Ovary (tissue), 7 donors: ENCODE measurements at regions not wholly inside any gene's neighbourhood (a gene's known extent, or its start where the extent isn't known, plus 50 kb on each side); places are given as distances from the start of the nearest gene placed in this dataset.
"Not testable (repeated sequence)": the region's sequence is repeated elsewhere in the genome, so short reads cannot be mapped to it uniquely, and the experiment has no call there.

Source experiments
- DNase-seq, 5 donors: peaks; one replicate each; pipeline ENCODE4 v3.0.0-alpha.2; 2019 to 2020
- H3K27ac ChIP-seq, 2 donors: fragments of 200-600 bp; one replicate each; pipeline versions ENCODE4 v1.5.1 to v1.8.0; 2019 to 2022
- H3K27me3 ChIP-seq: fragments of 200-600 bp; one replicate; pipeline ENCODE4 v1.8.0; 2022
- H3K36me3 ChIP-seq: fragments of 200-600 bp; sonication (generic); one replicate; pipeline ENCODE4 v1.5.1; 2019
- H3K4me1 ChIP-seq: one replicate; pipeline ENCODE4 v1.8.1; 2013; ENCODE audit warnings: mild to moderate bottlenecking, moderate library complexity; ENCODE audit not compliant: insufficient read depth
- H3K4me3 ChIP-seq: fragments of 200-600 bp; sonication (generic); one replicate; pipeline ENCODE4 v1.5.1; 2017
- H3K9me3 ChIP-seq, 2 donors: fragments of 200-600 bp in 1 of 2; sonication (generic) in 1 of 2; one replicate each; pipeline versions ENCODE4 v1.5.1 to v1.8.1; 2013 to 2019; ENCODE audit warnings: mild to moderate bottlenecking in 1 of 2, moderate library complexity in 1 of 2
- CTCF ChIP-seq, 3 donors: fragments of 450-650 bp in 2 of 3; fragments of 200-600 bp in 1 of 3; IDR thresholded peaks; one replicate each; pipeline versions ENCODE4 v1.5.1 to v1.8.0; 2016 to 2022; ENCODE audit warnings: antibody characterized with exemption in 3 of 3, mild to moderate bottlenecking in 1 of 3
- EP300 ChIP-seq: sonication (generic); formaldehyde crosslinking; IDR thresholded peaks from one replicate; pipeline ENCODE4 v1.6.1; 2017; ENCODE audit warnings: antibody characterized with exemption
- POLR2A ChIP-seq: fragments of 450-650 bp; IDR thresholded peaks from one replicate; pipeline ENCODE4 v1.6.1; 2017; ENCODE audit warnings: antibody characterized with exemption, mild to moderate bottlenecking, moderate library complexity
- WGBS, 3 donors: extraction: QIAGEN DNeasy Blood & Tissue Kit in 1 of 3; methylation state at CpG; one replicate each; pipeline versions ENCODE4 v1.1.5 to v1.1.7; 2013 to 2017; 5-methylcytosine and 5-hydroxymethylcytosine counted together
- intact Hi-C, 4 donors: fragments of 100-400 bp; cut with DNase I; formaldehyde crosslinking; loops; one replicate each; pipeline versions ENCODE4 v1.11.0 to v1.15.1; 2022 to 2023
- donor health status: DM: no; HTN: no; CAD: no; lungs with moderate emphysema.
- donor health status: DM: no; HTN: no; CAD: no.
- donor health status: Bipolar disorder and iron deficiency.
- donor health status: DM: no; HTN: no; CAD: no.
- donor health status: DM: yes; HTN: yes; CAD: no.

GRCh38 chr14:106010783-106011182, 484.4 kb downstream of the TMEM121 start:
- intact Hi-C loops = no loop called here
- DNase-seq = no peak
- no peaks in the 10 kb centered on the region for H3K9me3 ChIP-seq
- no peak overlapping the region for H3K27ac ChIP-seq
- no peak overlapping the region for H3K4me3 ChIP-seq
- TF ChIP-seq EP300 (no peak), CTCF (IDR thresholded peaks at IDR 0.05) (no peak), POLR2A (no peak)
- H3K27me3 ChIP-seq = no peaks in the 10 kb centered on the region
- WGBS, 3 donors = 47 to 60% (median 50%) methylated on average over 4 of the region's 4 CpGs
- no peaks in the 10 kb centered on the region for H3K4me1 ChIP-seq
- H3K36me3 ChIP-seq = no peaks in the 10 kb centered on the region

GRCh38 chr14:106011631-106012360, 485.4 kb downstream of the TMEM121 start:
- DNase-seq, H3K4me1 ChIP-seq, H3K36me3 ChIP-seq, H3K4me3 ChIP-seq, H3K9me3 ChIP-seq, intact Hi-C loops, H3K27me3 ChIP-seq, H3K27ac ChIP-seq: not testable (repeated sequence)
- WGBS, 3 donors = 40 to 55% (median 43%) methylated on average over 21 to 22 of the region's 22 CpGs

- H3K4me3 ChIP-seq, H3K36me3 ChIP-seq, DNase-seq, H3K27me3 ChIP-seq, intact Hi-C loops, H3K27ac ChIP-seq, H3K9me3 ChIP-seq, H3K4me1 ChIP-seq: not testable (repeated sequence)
- 61 to 81% (median 78%) methylated on average over 3 of the region's 3 CpGs for WGBS, 3 donors
Measured at GRCh38 chr14:106012361-106012725, 486.0 kb downstream of the TMEM121 start.

GRCh38 chr14:106013879-106014376, 487.5 kb downstream of the TMEM121 start:
- DNase-seq = no peak
- Histone ChIP-seq H3K36me3 (no peaks in the 10 kb centered on the region), H3K27ac (no peak overlapping the region), H3K27me3 (no peaks in the 10 kb centered on the region), H3K9me3 (no peaks in the 10 kb centered on the region), H3K4me1 (no peaks in the 10 kb centered on the region), H3K4me3 (no peak overlapping the region)
- intact Hi-C loops = no loop called here
- TF ChIP-seq EP300 (no peak), POLR2A (no peak), CTCF (IDR thresholded peaks at IDR 0.05) (no peak)
- 61 to 69% (median 67%) methylated on average over 6 of the region's 6 CpGs for WGBS, 3 donors

GRCh38 chr14:106017952-106018351, 491.6 kb downstream of the TMEM121 start:
- H3K4me1 ChIP-seq, H3K9me3 ChIP-seq, intact Hi-C loops, DNase-seq, H3K27ac ChIP-seq, H3K27me3 ChIP-seq, H3K4me3 ChIP-seq, H3K36me3 ChIP-seq: not testable (repeated sequence)
- WGBS, 3 donors = 55 to 67% (median 66%) methylated on average over 3 of the region's 3 CpGs

- Histone ChIP-seq H3K9me3 (no peaks in the 10 kb centered on the region), H3K4me3 (no peak overlapping the region), H3K27ac (no peak overlapping the region), H3K27me3 (no peaks in the 10 kb centered on the region), H3K4me1 (no peaks in the 10 kb centered on the region), H3K36me3 (no peaks in the 10 kb centered on the region)
- TF ChIP-seq CTCF (IDR thresholded peaks at IDR 0.05) = no peak
- no peak for TF ChIP-seq POLR2A
- TF ChIP-seq EP300 = no peak
- intact Hi-C loops = no loop called here
- WGBS, 3 donors = 49 to 73% (median 53%) methylated on average over 3 of the region's 3 CpGs
- no peak for DNase-seq
Measured at GRCh38 chr14:106021832-106022231, 495.4 kb downstream of the TMEM121 start.

GRCh38 chr14:106022648-106023047, 496.3 kb downstream of the TMEM121 start:
- intact Hi-C loops = not testable (repeated sequence)
- 50 to 54% (median 54%) methylated on average over 5 of the region's 5 CpGs for WGBS, 3 donors

More at GRCh38 chr14:106022648-106023047, 496.3 kb downstream of the TMEM121 start:
- H3K4me3 ChIP-seq, H3K4me1 ChIP-seq, H3K9me3 ChIP-seq, H3K27ac ChIP-seq, H3K36me3 ChIP-seq, DNase-seq, H3K27me3 ChIP-seq: not testable (repeated sequence)
